MG63 (cell line): ENCODE measurements at regions not wholly inside any gene's neighbourhood (a gene's known extent, or its start where the extent isn't known, plus 50 kb on each side); places are given as distances from the start of the nearest gene placed in this dataset.

Source experiments
- DNase-seq: peaks from one replicate; pipeline ENCODE4 v3.0.0-alpha.2; 2020
- H3K27me3 ChIP-seq: fragments of 250-450 bp; sonication (Bioruptor Pico); 2 replicates; pipeline ENCODE4 v1.5.1; 2020; ENCODE audit warnings: mild to moderate bottlenecking, moderate library complexity
- H3K36me3 ChIP-seq: fragments of 250-450 bp; sonication (Bioruptor Pico); 2 replicates; pipeline ENCODE4 v1.5.1; 2020; ENCODE audit warnings: mild to moderate bottlenecking, moderate library complexity
- H3K4me3 ChIP-seq: fragments of 250-450 bp; sonication (Bioruptor Pico); 2 replicates; pipeline ENCODE4 v1.5.1; 2020; ENCODE audit warnings: mild to moderate bottlenecking, moderate library complexity
- H3K9me3 ChIP-seq: fragments of 250-450 bp; sonication (Bioruptor Pico); 2 replicates; pipeline ENCODE4 v1.5.1; 2020; ENCODE audit warnings: mild to moderate bottlenecking, moderate library complexity

GRCh38 chr2:186911551-186912085 lies 62.6 kb upstream of the ZSWIM2 start:
- no peak overlapping the region for H3K4me3 ChIP-seq
- H3K9me3 ChIP-seq = no peaks in the 10 kb centered on the region
- no peak for DNase-seq
- no peaks in the 10 kb centered on the region for H3K27me3 ChIP-seq
- H3K36me3 ChIP-seq = no peaks in the 10 kb centered on the region

GRCh38 chr2:186910996-186911395 lies 62.0 kb upstream of the ZSWIM2 start:
- DNase-seq = no peak
- Histone ChIP-seq H3K27me3 (no peaks in the 10 kb centered on the region), H3K4me3 (no peak overlapping the region), H3K36me3 (no peaks in the 10 kb centered on the region), H3K9me3 (no peaks in the 10 kb centered on the region)

- no peak for DNase-seq
- Histone ChIP-seq H3K9me3 (no peaks in the 10 kb centered on the region), H3K27me3 (no peaks in the 10 kb centered on the region), H3K4me3 (no peak overlapping the region), H3K36me3 (no peaks in the 10 kb centered on the region)
These were observed 60.1 kb upstream of the ZSWIM2 start for GRCh38 chr2:186909095-186909494.

- H3K27me3 ChIP-seq = no peaks in the 10 kb centered on the region
- H3K9me3 ChIP-seq = no peaks in the 10 kb centered on the region
- DNase-seq = no peak
- H3K4me3 ChIP-seq = no peak overlapping the region
- H3K36me3 ChIP-seq = no peaks in the 10 kb centered on the region
These were observed 58.9 kb upstream of the ZSWIM2 start for GRCh38 chr2:186907897-186908296.

GRCh38 chr2:186903216-186903615 lies 54.2 kb upstream of the ZSWIM2 start:
- no peaks in the 10 kb centered on the region for H3K36me3 ChIP-seq
- no peak overlapping the region for H3K4me3 ChIP-seq
- no peaks in the 10 kb centered on the region for H3K27me3 ChIP-seq
- H3K9me3 ChIP-seq = no peaks in the 10 kb centered on the region
- no peak for DNase-seq
